ENCODE measurements at regions not wholly inside any gene's neighbourhood (a gene's known extent, or its start where the extent isn't known, plus 50 kb on each side); places are given as distances from the start of the nearest gene placed in this dataset.

DNA sequence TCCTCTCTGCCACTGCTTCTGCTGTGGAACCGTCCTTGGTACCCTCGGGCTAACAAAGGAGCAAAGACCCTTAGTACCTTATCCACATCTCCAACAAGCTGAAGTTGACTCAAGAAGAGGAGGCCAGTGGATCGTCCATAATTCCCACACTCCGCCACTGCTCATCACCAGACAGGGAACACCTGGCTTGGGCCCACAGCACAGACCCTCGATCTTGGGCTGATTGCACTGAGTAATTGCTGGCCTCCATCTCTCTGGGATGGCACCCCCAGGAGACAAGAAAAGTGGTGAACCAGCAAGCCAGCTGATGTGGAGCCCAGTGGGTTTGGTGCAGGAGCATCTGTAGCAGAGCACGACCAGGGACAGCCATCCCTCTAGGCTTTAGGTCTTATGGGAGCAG lies 109.4 kb upstream of the GRIK2 start:
- TF ChIP-seq CTCF (IDR thresholded peaks at IDR 0.05) (no peak), POLR2A (IDR thresholded peaks at IDR 0.05) (no peak)
